NCI-H146 treated with DMSO at 0.1 percent for 48 hours (cell line): ENCODE measurements at regions not wholly inside any gene's neighbourhood (a gene's known extent, or its start where the extent isn't known, plus 50 kb on each side); places are given as distances from the start of the nearest gene placed in this dataset.
A peak's percentile ranks its signal among the peaks of the same experiment; 100 is the strongest.

Experiments
- DNase-seq: peaks from one replicate; lab custom pipeline; 2025; ENCODE audit not compliant: unreplicated experiment; lab: John Stamatoyannopoulos, UW

DNA sequence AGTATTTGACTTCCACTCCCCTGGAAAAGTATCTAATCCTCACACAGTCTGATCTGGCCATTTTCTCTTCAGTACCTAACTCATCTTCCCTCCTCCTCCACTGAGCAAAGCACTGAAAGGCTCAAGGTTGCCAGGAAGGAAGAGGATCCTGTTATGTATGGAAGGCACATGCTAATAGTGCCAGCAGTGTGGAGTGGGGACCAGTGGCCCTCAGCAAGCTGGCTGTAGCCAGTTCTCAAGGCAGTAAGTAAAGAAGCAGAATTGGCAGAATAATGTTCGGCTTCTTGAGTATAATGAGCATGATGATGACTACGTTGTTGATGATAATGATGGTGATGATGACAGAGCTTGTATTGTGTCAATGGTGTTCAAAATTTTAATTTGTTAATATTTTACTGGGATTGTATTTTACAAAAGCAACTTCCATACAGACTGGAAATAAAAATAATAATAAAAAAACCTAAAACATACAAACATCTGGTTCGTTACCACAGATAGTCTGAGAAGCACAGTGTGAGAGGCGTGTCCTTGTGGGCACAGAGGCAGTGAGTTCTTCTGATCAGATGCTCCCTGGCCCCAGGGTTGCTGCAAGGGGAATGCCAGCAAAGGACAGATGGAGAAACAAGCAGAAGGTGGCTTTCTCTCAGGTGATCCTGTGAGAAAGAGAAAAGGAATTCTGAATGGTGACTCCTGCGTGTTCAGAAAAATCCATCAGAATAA is 528.8 kb downstream of the CMPK2 start:
- DNase-seq: no peak

DNA sequence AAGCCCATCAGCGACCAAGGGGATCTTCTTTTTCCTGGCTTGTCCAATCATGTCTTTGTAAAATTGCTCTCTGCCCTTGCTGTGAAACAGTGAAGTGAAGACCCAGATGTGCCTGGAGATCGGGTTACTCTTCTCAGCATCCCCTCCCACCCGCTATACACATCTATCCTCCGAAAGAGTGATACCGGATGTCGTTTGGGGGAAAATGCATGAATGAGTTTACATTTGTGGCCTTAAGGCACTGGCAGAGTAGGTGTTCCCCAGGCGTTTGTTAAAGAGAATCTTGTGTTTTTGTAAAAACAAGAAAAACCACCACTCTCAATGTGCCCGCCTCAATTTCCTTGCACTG is 528.3 kb downstream of the CMPK2 start:
- no peak for DNase-seq

DNA sequence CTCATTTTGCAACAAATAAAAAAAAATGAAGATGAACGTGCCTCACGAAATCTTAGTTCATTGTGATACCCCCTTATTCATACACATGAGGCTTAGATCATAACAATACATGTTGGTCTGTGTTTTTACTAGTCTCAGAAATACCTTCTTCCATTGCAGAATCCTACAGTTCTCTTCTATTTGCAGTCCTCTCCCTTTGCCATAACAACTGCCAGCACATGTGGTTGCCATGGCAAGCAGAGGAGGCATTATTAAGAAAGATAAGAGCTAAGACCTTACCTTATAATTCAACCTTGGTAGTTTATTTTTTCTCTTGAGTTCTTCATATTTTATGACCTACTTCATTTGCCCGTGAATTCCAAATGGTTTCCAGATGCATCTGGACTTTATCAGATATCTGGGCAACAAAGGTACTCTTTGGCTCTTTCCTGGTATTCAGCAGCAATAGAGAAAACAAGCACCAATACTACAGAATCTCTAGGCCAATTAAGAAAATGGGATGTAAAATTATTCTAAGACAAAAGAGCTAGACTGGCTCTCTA is 524.0 kb downstream of the CMPK2 start:
- DNase-seq: no peak

DNA sequence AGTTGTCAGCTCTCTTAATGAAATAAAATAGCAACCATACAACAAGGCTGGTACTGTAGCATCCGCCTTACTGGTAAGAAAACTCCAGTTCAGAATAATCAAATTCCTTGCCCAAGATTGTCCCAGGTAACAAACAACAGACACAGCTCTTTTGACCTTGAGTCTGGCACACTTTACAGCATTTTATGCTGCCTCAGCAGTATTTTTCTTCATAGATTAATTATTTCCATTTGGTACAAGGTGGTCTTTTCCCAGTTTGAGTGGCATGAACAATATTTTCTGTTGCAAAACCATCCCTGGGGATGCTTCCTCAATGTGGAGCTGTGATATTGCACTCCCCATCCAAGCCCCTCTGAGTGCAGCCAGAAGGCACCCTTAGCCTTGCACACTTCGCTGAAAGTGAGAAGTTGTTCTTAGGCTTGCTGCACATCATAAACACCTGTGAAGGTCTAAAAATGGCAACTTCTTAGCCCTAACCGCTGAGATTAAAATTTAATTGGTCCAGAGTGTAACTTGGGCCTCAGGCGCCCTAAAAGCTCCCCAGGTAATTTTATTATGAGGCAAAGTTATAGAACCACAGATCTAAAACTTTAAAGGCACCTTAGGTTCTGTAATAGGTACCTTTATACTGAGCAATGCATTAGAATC is 523.3 kb downstream of the CMPK2 start:
- no peak for DNase-seq

DNA sequence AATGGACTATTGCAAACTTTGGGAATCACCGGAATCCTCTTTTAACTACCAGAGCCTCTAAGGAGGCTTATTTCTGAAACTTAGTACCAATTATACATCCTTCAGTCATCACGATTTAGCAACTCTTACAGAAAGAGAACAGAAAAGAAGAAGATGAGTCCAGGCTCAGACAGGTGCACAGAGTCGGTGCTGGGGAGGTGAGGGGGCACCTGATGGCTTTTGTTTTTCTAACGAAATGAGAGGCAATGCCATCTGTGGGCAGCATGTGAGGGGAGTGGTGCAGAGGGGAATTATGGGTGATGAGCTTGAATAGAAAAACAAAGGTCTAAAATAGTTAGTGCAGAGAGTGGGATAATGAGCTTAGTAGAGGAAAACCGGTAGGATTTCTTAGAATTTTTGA is 522.6 kb downstream of the CMPK2 start:
- no peak for DNase-seq

DNA sequence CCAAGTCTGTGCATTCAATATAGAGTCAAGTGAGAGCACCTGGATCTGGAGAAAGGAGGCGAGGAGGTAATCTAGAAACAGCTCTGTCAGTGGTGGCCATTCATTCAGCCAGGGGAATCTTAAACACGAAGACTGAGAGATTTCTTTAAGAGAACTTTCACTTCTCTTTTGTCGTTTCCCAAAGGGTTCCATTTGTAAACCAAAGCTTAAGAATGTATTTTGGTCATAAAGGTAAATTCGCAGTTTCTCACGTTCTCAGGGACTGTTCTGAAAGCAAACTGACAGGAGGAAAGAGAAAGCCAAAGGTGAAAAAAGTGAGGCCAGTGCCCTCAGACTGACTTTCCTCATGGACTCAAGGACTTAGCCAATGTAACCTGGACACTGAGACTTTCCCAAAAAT is 513.5 kb downstream of the CMPK2 start:
- no peak for DNase-seq

DNA sequence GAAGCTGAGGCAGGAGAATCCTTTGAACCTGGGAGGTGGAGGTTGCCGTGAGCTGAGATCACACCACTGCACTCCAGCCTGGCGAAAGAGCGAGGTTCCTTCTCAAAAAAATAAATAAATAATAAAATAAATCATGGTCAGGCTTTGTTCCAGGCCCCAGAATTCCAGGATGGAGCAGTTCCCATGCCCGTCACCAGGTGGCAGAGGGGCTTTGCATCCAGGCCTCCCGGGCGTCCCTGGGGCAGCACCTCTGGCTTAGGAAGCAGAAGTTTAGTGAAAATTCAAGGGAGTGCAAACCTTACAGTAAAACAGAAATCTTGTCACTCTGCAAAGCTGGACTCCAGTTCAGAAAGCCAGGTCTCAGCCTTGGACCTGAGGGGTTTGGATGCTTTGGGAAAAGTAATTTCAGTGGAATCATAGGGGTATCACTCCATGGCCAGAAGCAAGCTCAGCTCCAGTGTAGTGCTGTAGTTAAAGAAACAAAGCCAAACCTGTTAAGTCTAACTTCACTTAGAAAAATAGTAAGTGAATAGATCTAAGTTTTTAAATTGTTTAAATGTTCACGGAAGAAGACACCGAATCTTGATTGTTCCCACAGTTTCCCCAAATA is 512.7 kb downstream of the CMPK2 start:
- DNase-seq: no peak

DNA sequence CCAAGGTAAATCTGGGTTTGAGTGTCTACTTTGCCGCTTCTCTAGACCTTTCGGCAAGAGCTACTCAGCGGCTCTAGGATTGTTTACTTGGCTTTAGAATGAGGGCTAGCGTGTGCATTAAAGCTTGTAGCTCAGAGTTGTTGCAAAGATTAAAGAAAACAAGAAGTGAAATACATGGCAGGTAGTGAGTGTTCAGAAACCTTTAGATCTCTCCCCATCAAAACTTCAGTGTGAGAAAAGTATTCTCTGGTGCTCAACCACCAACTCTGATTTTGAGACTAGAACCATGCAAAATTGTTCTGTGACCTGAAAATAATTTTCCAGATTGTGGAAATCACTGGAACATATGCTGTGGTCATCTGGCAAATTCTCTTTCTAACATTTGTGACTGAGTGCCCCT is 512.0 kb downstream of the CMPK2 start:
- DNase-seq: no peak

DNA sequence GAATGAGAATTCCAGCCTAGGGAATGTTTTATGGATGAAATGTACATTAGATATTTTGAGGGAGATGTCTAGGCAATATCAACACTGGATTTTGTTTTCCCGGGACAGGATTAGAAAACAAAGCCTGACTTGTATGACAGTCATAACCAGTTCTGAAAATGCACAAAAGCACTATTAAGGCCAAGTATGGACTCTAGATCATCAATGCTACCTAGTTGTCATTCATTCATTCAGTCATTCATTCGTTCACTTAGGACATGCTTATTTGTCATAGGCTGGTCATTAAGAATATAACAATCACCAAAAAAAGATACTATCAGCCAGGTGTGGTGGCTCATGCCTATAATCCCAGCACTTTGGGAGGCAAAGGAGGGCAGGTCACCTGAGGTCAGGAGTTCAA is 511.2 kb downstream of the CMPK2 start:
- no peak for DNase-seq

DNA sequence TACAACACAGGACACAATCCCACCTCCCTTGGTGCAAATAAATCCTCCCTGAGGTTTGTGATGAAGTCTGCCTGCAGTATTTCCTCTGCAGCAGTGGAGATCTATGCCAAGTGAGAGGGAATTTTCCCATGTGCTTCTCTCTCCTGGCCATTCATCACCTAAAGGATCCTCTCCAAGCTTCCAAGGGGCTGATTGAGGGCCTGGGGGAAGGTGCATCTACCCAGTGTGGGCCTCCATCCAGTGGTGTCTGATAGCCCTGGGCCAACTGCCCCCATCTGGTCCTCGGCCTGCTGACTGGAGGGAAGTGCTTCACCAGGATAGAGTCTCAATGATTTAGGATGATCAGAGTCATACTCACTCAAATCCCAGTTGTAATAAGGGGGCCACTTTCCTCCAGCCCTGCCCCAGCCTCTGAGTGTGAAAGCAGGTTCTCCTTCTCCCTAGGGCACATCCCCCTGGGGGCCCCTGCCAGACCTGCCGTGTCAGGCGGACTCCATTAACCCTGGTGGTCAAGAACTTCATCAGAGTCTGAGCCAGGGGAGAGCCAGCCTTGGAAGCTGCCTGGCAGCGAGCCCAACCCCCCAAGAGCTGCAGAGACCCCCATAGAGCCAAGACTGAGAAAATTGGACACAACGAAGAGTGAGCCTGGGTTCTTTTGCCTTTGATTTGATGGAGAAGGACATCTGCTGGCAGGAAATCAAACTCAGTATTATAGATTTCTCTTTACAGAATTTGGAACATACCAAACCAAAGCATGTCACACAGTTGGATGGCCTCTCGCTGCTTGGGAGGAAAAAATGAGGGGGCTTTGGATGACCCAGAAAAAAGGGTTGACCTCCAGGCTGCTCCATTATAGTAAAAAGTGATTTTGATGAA is 509.6 kb downstream of the CMPK2 start:
- DNase-seq: no peak

DNA sequence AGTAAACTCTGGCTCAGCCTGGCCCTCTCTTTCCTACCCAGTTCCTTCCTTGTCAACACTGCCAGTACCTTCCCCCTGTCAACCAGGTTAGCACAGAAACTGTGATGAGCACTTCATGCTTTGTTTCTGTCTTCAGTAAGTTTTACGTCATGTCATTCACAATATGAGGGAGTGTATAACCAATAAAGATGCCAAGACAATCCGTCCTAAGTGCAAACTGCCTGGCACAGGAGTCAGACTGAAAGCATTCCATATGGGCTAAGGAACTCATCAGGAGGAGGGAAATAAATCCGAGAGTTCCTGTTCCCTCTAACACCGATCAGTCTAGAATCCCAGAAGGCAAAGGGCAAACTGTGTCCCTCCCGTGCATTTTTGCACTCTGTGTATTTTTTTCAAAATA is 507.2 kb downstream of the CMPK2 start:
- DNase-seq: no peak

DNA sequence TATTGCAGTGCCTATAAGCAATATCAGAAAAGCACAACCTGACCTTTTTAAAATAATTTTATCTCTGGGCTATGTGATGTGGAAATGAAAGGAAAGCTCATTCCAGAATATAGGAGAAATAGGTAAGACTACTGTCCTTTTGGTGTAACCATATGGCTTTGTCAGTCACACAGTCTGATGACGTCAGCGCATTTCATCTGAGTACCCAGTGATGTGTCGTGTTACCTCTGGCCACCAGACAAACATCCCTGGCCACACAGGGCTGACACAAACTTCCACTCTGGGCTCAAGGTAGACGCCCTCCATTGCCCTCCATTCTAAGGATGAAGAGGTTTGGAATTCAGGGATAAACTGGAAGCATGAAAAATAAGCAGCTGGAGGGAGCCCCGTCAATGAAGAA is 506.7 kb downstream of the CMPK2 start:
- no peak for DNase-seq

DNA sequence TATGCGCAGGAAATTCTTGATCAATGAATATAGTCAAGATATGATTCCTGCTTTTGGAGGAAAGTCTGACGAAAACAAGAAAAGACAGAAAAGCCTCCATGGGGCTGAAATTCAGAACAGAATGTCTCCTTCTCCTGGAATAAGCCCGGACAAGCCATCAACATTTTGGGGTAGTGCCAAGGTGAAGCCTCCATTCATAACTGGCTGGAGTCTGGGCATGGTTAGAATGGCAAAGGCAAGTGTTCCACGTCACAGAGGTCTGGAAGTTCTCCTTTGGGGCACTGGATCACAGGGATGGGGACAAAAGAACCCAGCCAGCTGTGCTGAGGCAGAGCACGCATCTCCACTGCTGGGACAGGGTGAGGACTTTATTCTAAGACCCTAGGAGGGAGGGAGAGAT is 505.7 kb downstream of the CMPK2 start:
- no peak for DNase-seq

DNA sequence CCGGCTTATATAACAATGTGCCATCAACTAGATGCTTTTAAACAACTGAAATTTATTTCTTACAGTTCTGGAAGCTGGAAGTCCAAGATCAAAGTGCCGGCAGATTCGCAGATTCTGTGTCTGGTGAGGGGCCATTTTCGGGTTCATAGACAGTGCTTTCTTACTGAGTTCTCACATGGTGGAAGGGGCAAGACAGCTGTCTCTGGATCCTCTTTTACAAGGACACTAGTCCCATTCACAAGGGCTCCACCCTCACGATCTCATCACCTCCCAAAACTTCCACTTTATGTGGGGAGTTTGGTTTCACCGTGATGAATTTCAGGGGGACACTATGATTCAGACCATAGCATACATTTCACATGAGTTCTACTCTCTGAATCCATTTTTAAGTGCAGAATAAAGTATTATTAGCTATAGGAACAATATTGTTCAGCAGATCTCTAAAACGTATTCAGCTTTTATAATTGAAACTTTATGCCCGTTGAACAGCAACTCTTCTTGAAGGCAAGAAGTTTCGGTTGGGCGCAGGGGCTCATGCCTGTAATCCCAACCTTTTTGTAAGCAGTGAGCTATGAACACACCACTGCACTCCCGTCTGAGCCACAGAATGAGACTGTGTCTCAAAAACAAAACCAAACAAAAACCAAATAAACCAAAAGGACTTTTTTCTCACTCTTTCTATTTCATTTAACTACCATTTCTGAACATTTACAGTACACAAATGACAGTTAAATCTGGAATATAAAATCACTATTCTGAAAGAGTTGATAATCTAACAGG is 502.8 kb downstream of the CMPK2 start:
- DNase-seq: no peak

DNA sequence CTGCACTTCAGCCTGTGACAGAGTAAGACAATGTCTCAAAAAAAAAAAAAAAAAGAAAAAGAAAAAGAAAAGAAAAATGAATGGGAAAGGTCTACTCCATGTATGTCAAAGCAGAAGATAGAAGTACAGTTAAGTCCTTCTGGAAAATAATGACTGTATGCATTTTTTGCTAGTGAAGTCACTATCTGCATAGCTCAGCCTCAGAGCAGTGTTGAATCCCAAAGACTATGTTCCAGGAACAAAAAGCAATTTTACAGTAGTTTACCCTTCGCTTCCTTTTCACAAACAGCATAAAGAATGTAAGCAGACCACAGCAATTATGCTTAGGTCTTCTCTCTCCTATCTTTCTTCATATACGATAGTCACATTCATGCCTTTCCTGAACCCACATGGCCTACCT is 497.4 kb downstream of the CMPK2 start:
- DNase-seq: no peak

DNA sequence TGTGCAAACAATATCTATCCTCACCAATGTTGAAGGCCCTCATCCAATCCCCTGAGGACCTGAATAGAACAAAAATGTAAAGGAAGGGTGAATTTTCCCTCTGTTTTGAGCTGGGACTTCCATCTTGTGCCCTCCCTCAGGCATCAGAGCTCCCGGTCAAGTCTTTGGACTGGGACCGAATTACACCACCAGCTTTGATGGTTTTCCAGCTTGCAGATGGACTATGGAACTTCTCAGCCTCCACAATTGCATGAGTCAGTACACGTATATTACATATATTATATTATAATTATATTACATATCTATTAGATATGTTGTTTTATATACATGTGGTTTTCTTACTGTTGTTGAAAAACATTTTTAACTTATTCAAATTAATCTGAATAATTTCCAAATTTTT is 496.4 kb downstream of the CMPK2 start:
- DNase-seq: no peak

DNA sequence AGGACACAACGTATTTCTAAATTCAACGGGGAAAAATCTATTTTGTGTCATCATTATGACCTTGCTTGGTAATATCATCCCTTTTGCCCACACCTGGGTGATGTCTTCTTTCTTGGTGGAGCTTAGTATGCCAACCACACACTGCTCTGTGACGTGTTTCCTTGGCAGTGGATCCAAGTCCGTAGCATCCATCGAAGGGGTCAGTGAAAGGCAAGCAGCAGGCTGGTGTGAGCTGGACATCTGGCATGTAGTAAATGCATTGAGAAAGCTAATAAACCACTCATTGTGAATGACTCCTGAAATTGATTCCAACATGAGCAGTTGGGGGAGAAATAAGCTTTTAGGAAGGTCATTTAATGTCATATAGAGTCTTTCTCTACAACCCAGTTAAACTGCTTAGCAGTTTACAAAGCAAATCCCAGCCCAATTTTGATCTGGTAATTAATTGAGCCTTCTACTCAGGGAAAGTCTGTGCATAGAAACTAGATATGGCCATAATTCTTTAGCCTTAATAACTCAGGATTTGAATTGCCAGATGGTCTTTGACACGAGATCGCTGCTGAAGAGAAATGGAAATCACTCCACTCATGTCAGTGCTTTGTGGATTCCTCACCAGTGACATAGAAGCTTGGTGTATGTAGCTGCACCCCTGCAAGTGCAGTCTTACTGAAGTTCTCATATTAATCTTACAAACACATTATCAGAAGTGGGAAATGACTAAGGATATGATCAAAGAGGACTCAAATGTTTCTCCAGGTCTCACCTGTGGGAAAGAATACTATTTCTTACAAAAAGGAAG is 494.8 kb downstream of the CMPK2 start:
- no peak for DNase-seq

DNA sequence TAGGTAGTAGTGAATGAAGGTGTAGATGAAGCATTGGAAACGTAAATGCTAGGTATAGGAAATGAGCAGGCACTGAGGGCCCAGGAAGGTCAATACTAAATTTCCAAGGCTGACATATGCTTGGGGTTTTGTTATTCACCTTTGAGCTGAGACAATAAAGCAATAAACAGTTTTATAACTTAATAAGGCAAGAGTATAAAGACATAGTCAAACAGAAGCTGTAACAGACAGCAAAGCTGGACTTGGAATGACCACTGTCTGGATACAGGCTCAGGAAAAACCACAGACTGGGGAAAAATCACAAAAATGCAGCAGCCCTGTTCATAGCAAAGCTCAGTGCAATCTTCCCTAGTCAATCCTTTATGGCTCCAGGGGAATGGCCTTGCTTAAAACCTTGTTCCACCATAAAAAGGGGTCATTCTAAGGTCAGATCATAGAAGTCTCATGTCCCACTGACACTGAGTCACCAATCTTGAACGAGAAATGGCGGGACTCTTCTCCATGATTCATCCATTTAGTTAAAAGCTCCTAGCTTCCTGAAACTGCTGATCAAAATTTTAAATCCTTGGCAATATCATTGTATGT is 493.3 kb downstream of the CMPK2 start:
- no peak for DNase-seq

DNA sequence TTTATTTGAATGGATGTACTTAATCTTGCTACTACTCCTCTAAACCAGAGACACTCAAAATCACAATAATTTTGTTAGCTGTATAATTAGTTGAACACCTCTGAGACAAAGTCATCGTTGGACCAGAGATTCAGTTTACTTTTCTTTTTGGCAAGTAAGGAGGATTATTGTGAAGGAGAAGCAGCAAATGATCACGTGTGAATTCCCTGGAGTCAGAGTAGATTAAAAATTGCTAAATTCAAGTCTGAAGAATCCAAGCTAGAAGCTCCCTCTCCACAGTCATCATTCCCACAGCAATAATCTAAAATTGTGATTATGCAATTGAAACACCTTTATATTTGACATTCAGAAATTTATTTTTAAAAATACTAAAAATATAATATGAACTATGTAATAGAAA is 484.4 kb downstream of the CMPK2 start:
- DNase-seq: no peak

DNA sequence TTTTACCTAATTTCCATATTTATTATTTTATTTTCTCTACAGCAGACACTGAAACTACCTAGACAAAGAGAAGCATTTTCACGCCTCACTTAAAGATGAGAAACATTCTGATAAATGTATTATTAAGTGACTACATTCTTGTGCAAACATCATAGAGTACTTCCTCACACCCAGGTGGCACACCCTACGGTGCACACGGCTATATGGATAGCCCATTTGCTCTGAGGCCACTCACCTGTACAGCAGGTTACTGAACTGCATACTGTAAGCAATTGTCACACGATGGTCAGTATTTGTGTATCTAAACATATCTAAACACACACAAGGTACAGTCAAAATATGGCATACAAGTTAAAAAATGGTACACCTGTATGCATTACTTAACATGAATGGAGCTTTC is 481.4 kb downstream of the CMPK2 start:
- peak; percentile 32 for DNase-seq
